ENCODE measurements at regions not wholly inside any gene's neighbourhood (a gene's known extent, or its start where the extent isn't known, plus 50 kb on each side); places are given as distances from the start of the nearest gene placed in this dataset.

DNA sequence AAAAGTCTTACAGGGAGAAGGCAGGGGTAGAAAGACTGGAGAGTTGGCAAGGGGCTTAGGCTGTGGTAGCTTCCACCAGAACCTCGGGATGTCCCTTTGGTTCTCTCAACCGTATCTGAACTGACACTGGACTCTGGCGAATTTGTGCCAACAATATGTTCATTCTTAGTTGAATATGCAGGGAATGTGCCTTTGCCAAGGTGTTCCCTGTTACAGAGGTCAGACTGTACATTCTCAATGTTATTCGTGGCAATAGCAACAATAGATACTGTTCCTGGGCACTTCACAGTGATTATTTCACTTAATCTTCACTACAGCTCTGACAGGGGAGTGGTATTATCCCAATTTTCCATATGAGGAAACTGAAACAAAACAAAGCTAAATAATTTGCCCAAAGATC, 51.5 kb upstream of the RAB3GAP2 start:
- Histone ChIP-seq H3K4ac (replicated peaks; ENCODE audit: insufficient read length, low read depth, low read length) (no peak overlapping the region), H3K27me3 (replicated peaks in 1 of 4; ENCODE audit: control insufficient read depth in 3 of 4, extremely low read depth in 1 of 4, insufficient read depth in 3 of 4, low read length in 3 of 4) (no peaks in the 10 kb centered on the region; a peak in 1 of 7 replicates), H2BK12ac (ENCODE audit: low read depth, low read length) (no peak overlapping the region), H4K5ac (ENCODE audit: insufficient read length, low read depth, low read length) (no peak overlapping the region), H3K56ac (replicated peaks; ENCODE audit: insufficient read length, low read depth, low read length) (no peak overlapping the region), H2AK5ac (ENCODE audit: low read depth, low read length) (no peak overlapping the region), H3K4me2 (ENCODE audit: insufficient read depth in 1 of 2, low read depth in 2 of 2, low read length in 2 of 2) (no peak overlapping the region), H4K8ac (ENCODE audit: extremely low read depth, insufficient read depth, low read length) (no peak overlapping the region), H3K79me2 (ENCODE audit: control insufficient read depth in 1 of 2, insufficient read depth in 2 of 2, low read length in 2 of 2) (no peaks in the 10 kb centered on the region), H2BK120ac (replicated peaks; ENCODE audit: low read depth, low read length) (no peak overlapping the region), H3K27ac (ENCODE audit: low read depth, low read length) (no peak overlapping the region), H3K23ac (ENCODE audit: insufficient read length) (no peak overlapping the region), H2AFZ (ENCODE audit: low read length) (no peak overlapping the region), H3K18ac (ENCODE audit: extremely low read depth, low read length) (no peak overlapping the region), H3K4me3 (ENCODE audit: extremely low read depth in 1 of 4, insufficient read depth in 2 of 4, low read depth in 3 of 4, low read length in 4 of 4) (no peak overlapping the region), H3K36me3 (ENCODE audit: control insufficient read depth in 2 of 4, insufficient read depth in 4 of 4, low read length in 3 of 4) (no peaks in the 10 kb centered on the region), H3K9ac (replicated peaks in 1 of 4; ENCODE audit: extremely low read depth in 1 of 4, low read depth in 3 of 4, low read length in 3 of 4) (no peak overlapping the region), H4K91ac (replicated peaks; ENCODE audit: insufficient read length, low read length) (no peak overlapping the region), H2BK20ac (ENCODE audit: low read length) (no peak overlapping the region), H3K9me3 (ENCODE audit: insufficient read depth in 2 of 2, low read depth in 1 of 2, low read length in 1 of 2) (no peaks in the 10 kb centered on the region), H4K20me1 (replicated peaks in 1 of 2; ENCODE audit: control insufficient read depth in 1 of 2, insufficient read depth in 2 of 2, low read length in 2 of 2) (no peaks in the 10 kb centered on the region), H3K79me1 (ENCODE audit: low read depth, low read length) (no peaks in the 10 kb centered on the region), H2BK5ac (ENCODE audit: low read depth, low read length) (no peak overlapping the region), H3K14ac (ENCODE audit: insufficient read length) (no peak overlapping the region), H3K4me1 (replicated peaks in 1 of 4; ENCODE audit: control insufficient read depth in 3 of 4, insufficient read depth in 4 of 4, low read length in 3 of 4) (peaks cover 0 to 3% (median 1%) of the 10 kb centered on the region in 4 experiments; a peak in 2 of 7 replicates), H2BK15ac (ENCODE audit: low read length) (no peak overlapping the region), H3K23me2 (ENCODE audit: low read depth, low read length) (no peaks in the 10 kb centered on the region)
- no peak for FAIRE-seq
- WGBS, 2 experiments (ENCODE audit: extremely low coverage in 1 of 2, insufficient coverage in 1 of 2, insufficient read length in 1 of 2, insufficient replicate concordance in 2 of 2, low coverage in 1 of 2, low lambda C conversion rate in 2 of 2, missing lambda C conversion rate in 1 of 2), result 89% methylated on average over 4 of the region's 4 CpGs; no CpG with 5 or more reads in 1 of the 2 experiments
- TF ChIP-seq ZNF274 (IDR thresholded peaks at IDR 0.05; ENCODE audit: borderline replicate concordance, extremely low read depth, low read length) (no peak), RXRA (IDR thresholded peaks at IDR 0.05; ENCODE audit: insufficient read depth, low read depth, low read length) (no peak), SAP30 (IDR thresholded peaks at IDR 0.05; ENCODE audit: insufficient read depth, insufficient replicate concordance, low read length) (no peak), ATF3 (IDR thresholded peaks at IDR 0.05; ENCODE audit: insufficient read depth, low read depth, low read length) (no peak), EGR1 (IDR thresholded peaks at IDR 0.05; ENCODE audit: borderline replicate concordance, low read depth, low read length) (no peak), GTF2F1 (IDR thresholded peaks at IDR 0.05; ENCODE audit: borderline replicate concordance, low read depth, low read length) (no peak)
- no peak for DNase-seq (ENCODE audit: low read depth in 1 of 2, low spot score in 2 of 2)
- ChIA-PET CTCF (ENCODE audit: partially characterized antibody) (interaction anchor here (1.0 kb wide), 1 partner anchor 27 kb away, joined by 5 read pairs; no protein-coding TSS in a partner anchor), POLR2A (ENCODE audit: partially characterized antibody) (no interaction called here)

Measured in H1 (cell line).